DND-41 (cell line): ENCODE measurements at regions not wholly inside any gene's neighbourhood (a gene's known extent, or its start where the extent isn't known, plus 50 kb on each side); places are given as distances from the start of the nearest gene placed in this dataset.
A peak's percentile ranks its signal among the peaks of the same experiment; 100 is the strongest.

Experiments used
- ATAC-seq: fragments of 200-7000 bp; cut with Tn5 transposase; 3 replicates; pipeline ENCODE4 v1.9.1; 2021; ENCODE audit warnings: low read depth; ENCODE audit not compliant: insufficient read depth
- DNase-seq: peaks from one replicate; pipeline ENCODE4 v3.0.0-alpha.2; 2020
- H2AFZ ChIP-seq: 2 replicates; pipeline ENCODE4 v1.6.0; 2012; ENCODE audit warnings: low read depth, low read length
- H3K27ac ChIP-seq: 2 replicates; pipeline ENCODE4 v1.5.1; 2012; ENCODE audit warnings: low read length, inconsistent platforms
- H3K27me3 ChIP-seq: fragments of 200-600 bp; sonication (generic); 2 replicates; pipeline ENCODE4 v1.6.0; 2012; ENCODE audit warnings: low read length, mild to moderate bottlenecking, inconsistent platforms; ENCODE audit not compliant: insufficient read depth, poor library complexity
- H3K36me3 ChIP-seq: 2 replicates; pipeline ENCODE4 v1.5.1; 2012; ENCODE audit warnings: low read length, inconsistent platforms; ENCODE audit not compliant: insufficient read depth
- H3K4me1 ChIP-seq: 2 replicates; pipeline ENCODE4 v1.5.1; 2012; ENCODE audit warnings: mild to moderate bottlenecking, low read length; ENCODE audit not compliant: insufficient read depth
- H3K4me2 ChIP-seq: 2 replicates; pipeline ENCODE4 v1.6.0; 2012; ENCODE audit warnings: mild to moderate bottlenecking, moderate library complexity, low read length, inconsistent platforms; ENCODE audit not compliant: insufficient read depth
- H3K4me3 ChIP-seq, 2 experiments: fragments of 200-600 bp in 1 of 2; shearing (Covaris generic) in 1 of 2; 2 replicates each; pipeline ENCODE4 v1.5.1; 2012 to 2016; ENCODE audit warnings: inconsistent platforms in 2 of 2, low read length in 2 of 2, mild to moderate bottlenecking in 2 of 2, low read depth in 1 of 2, moderate library complexity in 1 of 2
- H3K79me2 ChIP-seq: 2 replicates; pipeline ENCODE4 v1.6.0; 2012; ENCODE audit warnings: low read length, inconsistent platforms; ENCODE audit not compliant: insufficient read depth
- H3K9ac ChIP-seq: 2 replicates; pipeline ENCODE4 v1.6.0; 2012; ENCODE audit warnings: low read depth, mild to moderate bottlenecking, inconsistent platforms, low read length, moderate library complexity
- H3K9me3 ChIP-seq: 2 replicates; pipeline ENCODE4 v1.5.1; 2012; ENCODE audit warnings: low read length, moderate library complexity, mild to moderate bottlenecking, inconsistent platforms; ENCODE audit not compliant: insufficient read depth, severe bottlenecking
- H4K20me1 ChIP-seq: 2 replicates; pipeline ENCODE4 v1.6.0; 2012; ENCODE audit warnings: low read length; ENCODE audit not compliant: insufficient read depth
- EZH2 ChIP-seq: IDR thresholded peaks from 3 replicates; pipeline ENCODE4 v1.6.1; 2012; ENCODE audit warnings: borderline replicate concordance, low read depth, mild to moderate bottlenecking, moderate library complexity, low read length, inconsistent platforms; ENCODE audit not compliant: severe bottlenecking
- TF ChIP-seq, protein P1 (sequence below): IDR thresholded peaks from 2 replicates; pipeline ENCODE4 v1.5.1; 2012; ENCODE audit warnings: borderline replicate concordance, low read length, moderate library complexity, mild to moderate bottlenecking; ENCODE audit not compliant: poor library complexity, severe bottlenecking; ENCODE audit errors: extremely low read depth

DNA sequence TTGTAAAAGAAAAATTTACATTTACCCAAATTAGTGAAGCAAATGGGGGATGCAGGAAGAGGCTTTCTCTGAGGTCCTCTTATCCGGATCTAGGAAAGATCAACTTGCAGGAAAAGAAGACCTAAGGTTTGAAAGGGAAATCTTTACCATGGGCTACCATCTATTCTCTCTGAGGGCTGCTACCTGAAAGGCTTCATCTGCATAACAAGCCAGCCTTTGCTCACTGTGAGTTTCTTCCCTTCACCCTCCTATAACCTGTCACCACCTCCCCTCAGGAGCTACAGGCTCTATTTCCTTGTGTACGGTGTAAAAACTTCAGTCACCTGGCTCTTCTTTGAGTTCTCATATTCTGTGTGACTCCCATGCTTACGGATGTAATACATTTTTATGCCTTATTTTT is 118.6 kb upstream of the BEND4 start:
- Histone ChIP-seq H3K4me2 (no peak overlapping the region), H4K20me1 (no peaks in the 10 kb centered on the region), H3K9me3 (no peaks in the 10 kb centered on the region), H3K9ac (no peak overlapping the region), H3K36me3 (no peaks in the 10 kb centered on the region), H3K27ac (no peak overlapping the region), H3K4me3 (no peak overlapping the region), H2AFZ (no peak overlapping the region), H3K4me1 (no peaks in the 10 kb centered on the region), H3K27me3 (no peaks in the 10 kb centered on the region), H3K79me2 (no peaks in the 10 kb centered on the region)
- DNase-seq (no peak), ATAC-seq (no peak)
- TF ChIP-seq, protein P1, sequence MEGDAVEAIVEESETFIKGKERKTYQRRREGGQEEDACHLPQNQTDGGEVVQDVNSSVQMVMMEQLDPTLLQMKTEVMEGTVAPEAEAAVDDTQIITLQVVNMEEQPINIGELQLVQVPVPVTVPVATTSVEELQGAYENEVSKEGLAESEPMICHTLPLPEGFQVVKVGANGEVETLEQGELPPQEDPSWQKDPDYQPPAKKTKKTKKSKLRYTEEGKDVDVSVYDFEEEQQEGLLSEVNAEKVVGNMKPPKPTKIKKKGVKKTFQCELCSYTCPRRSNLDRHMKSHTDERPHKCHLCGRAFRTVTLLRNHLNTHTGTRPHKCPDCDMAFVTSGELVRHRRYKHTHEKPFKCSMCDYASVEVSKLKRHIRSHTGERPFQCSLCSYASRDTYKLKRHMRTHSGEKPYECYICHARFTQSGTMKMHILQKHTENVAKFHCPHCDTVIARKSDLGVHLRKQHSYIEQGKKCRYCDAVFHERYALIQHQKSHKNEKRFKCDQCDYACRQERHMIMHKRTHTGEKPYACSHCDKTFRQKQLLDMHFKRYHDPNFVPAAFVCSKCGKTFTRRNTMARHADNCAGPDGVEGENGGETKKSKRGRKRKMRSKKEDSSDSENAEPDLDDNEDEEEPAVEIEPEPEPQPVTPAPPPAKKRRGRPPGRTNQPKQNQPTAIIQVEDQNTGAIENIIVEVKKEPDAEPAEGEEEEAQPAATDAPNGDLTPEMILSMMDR = no peak
- no peak for TF ChIP-seq EZH2

DNA sequence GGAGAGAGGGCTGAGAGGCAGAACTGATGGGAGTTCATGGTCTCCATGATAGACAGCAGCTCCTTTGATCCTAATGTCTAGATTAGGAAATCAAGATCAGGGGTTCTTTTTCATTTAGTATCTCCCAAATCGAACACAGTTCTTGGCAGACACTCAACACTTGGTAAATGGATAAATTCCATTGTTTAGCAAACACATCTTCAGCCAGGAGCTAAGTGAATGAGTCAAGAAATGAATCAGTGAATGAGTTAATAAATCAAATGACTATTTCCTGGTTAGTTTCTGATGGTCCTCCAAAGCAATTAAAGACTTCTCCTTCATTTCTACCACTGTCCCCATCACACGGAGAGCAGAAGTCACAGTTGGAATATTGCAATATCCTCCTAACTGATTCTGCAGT is 120.0 kb upstream of the SHISA3 start:
- no peak for ATAC-seq
- Histone ChIP-seq H3K27me3 (no peaks in the 10 kb centered on the region), H3K36me3 (no peaks in the 10 kb centered on the region), H3K9ac (no peak overlapping the region), H3K4me2 (no peak overlapping the region), H3K27ac (no peak overlapping the region), H3K4me1 (no peaks in the 10 kb centered on the region), H3K79me2 (no peaks in the 10 kb centered on the region), H3K9me3 (no peaks in the 10 kb centered on the region), H3K4me3 (no peak overlapping the region), H2AFZ (no peak overlapping the region), H4K20me1 (no peaks in the 10 kb centered on the region)
- TF ChIP-seq, protein P1 = no peak
- TF ChIP-seq EZH2 = no peak
- no peak for DNase-seq

DNA sequence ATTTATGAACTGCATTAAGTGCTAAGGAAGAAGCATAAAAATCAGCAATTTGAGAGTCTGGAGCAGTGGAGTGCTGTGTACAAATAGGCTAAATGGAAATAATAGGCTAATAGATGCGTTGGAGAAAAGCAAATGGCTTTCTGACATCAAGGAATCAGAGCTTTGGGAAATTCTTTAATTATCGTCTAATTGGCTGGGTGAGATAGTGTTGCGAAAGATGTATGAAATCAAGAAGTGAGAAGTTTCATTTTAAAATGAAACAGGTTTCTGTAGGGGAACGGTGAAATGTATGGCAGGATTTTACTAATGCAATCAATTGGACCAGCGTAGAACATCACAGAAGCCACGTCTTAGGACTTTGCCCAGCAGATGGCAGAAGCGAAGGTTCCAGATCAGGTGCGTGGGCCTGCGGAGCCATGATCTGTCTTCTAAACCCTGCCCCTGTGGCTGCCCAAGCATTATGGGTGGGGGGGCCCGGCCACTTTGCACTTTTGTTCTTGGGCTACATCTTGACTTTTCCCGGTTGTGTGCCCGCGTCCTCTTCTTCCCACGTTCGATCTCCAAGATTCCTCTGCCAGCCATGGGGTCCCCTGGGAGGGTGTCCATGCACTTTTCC is 118.5 kb upstream of the SHISA3 start:
- DNase-seq = no peak
- no peak overlapping the region for H3K4me2 ChIP-seq
- no peak overlapping the region for H3K27ac ChIP-seq
- no peaks in the 10 kb centered on the region for H3K36me3 ChIP-seq
- ATAC-seq = no peak
- no peak for TF ChIP-seq EZH2
- TF ChIP-seq, protein P1 = peak; percentile 8
- H3K9ac ChIP-seq = no peak overlapping the region
- H2AFZ ChIP-seq = no peak overlapping the region
- no peaks in the 10 kb centered on the region for H3K4me1 ChIP-seq
- no peak overlapping the region for H3K4me3 ChIP-seq
- H3K79me2 ChIP-seq = no peaks in the 10 kb centered on the region
- H3K9me3 ChIP-seq = no peaks in the 10 kb centered on the region
- H3K27me3 ChIP-seq = no peaks in the 10 kb centered on the region
- no peaks in the 10 kb centered on the region for H4K20me1 ChIP-seq
